OCI-LY3 (cell line): ENCODE measurements at regions not wholly inside any gene's neighbourhood (a gene's known extent, or its start where the extent isn't known, plus 50 kb on each side); places are given as distances from the start of the nearest gene placed in this dataset.

ENCODE experiments used
- EZH2phosphoT487 ChIP-seq: fragments of 200-600 bp; shearing (Covaris generic); IDR thresholded peaks from 2 replicates; pipeline ENCODE4 v1.6.1; 2018; ENCODE audit warnings: antibody characterized with exemption, mixed run types, low read depth
- TF ChIP-seq, protein P1 (sequence below): fragments of 200-600, 300-600 bp; sonication (generic); IDR thresholded peaks from 2 replicates; pipeline ENCODE4 v1.5.1; 2014; ENCODE audit warnings: antibody characterized with exemption, low read length, low read depth

DNA sequence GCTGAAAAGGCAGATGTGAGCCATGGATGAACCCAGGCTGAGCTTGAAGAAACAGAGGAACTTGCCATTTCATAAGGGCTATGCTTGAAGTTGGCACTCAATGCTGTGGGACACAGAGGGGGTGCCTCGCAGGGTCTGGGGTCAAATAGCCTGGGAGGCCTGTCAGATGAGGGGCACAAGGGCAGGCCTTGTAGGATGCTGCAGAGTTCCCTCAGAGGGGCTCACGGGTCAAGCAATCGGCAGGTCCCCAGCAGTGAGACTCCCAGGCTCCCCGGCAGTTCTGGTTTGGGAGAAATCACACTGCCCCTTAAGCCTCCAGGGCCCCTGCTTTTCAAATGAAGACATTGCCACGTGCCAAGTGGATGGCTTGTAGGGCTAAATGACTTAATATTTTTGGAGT is 116.7 kb upstream of the GRIK3 start:
- TF ChIP-seq, protein P1, sequence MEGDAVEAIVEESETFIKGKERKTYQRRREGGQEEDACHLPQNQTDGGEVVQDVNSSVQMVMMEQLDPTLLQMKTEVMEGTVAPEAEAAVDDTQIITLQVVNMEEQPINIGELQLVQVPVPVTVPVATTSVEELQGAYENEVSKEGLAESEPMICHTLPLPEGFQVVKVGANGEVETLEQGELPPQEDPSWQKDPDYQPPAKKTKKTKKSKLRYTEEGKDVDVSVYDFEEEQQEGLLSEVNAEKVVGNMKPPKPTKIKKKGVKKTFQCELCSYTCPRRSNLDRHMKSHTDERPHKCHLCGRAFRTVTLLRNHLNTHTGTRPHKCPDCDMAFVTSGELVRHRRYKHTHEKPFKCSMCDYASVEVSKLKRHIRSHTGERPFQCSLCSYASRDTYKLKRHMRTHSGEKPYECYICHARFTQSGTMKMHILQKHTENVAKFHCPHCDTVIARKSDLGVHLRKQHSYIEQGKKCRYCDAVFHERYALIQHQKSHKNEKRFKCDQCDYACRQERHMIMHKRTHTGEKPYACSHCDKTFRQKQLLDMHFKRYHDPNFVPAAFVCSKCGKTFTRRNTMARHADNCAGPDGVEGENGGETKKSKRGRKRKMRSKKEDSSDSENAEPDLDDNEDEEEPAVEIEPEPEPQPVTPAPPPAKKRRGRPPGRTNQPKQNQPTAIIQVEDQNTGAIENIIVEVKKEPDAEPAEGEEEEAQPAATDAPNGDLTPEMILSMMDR, result no peak
- TF ChIP-seq EZH2phosphoT487, result no peak
